IMR-90 (cell line): ENCODE measurements at regions not wholly inside any gene's neighbourhood (a gene's known extent, or its start where the extent isn't known, plus 50 kb on each side); places are given as distances from the start of the nearest gene placed in this dataset.

ENCODE experiments used
- ATAC-seq: fragments of 200-7000 bp; cut with Tn5 transposase; 2 replicates; pipeline ENCODE4 v1.9.1; 2020; ENCODE audit warnings: low read depth, mild to moderate bottlenecking, moderate library complexity
- BruUV-seq: library from RNA; stranded (reverse); fragments of 400-500 nt; replicated peaks from 2 replicates; lab custom pipeline; 2021; lab: Mats Ljungman, UMichigan
- CTCF ChIA-PET: fragments of 300-600 bp; formaldehyde crosslinking; extraction: SDS; loops from one replicate; lab custom pipeline; 2021; ENCODE audit warnings: antibody characterized with exemption; lab: Yijun Ruan, JAX
- POLR2A ChIA-PET: fragments of 300-600 bp; sonication (Branson Sonifier 250); formaldehyde crosslinking; loops from one replicate; lab custom pipeline; 2022; ENCODE audit warnings: antibody characterized with exemption; ENCODE audit not compliant: unreplicated experiment; lab: Charles Lee
- DNase-seq: peaks from one replicate; pipeline ENCODE4 v3.0.0; 2013
- H2AFZ ChIP-seq: replicated peaks from 2 replicates; pipeline ENCODE3; 2013; ENCODE audit warnings: low read length, mild to moderate bottlenecking; ENCODE audit not compliant: poor library complexity
- H2AK5ac ChIP-seq: 2 replicates; pipeline ENCODE4 v1.6.1; 2013; ENCODE audit warnings: low read depth, low read length, inconsistent platforms
- H2AK9ac ChIP-seq: replicated peaks from 2 replicates; pipeline ENCODE3; 2013; ENCODE audit warnings: mild to moderate bottlenecking, low read depth, low read length, moderate library complexity; ENCODE audit not compliant: poor library complexity
- H2BK120ac ChIP-seq: 2 replicates; pipeline ENCODE4 v1.6.1; 2013; ENCODE audit warnings: low read depth, low read length, inconsistent platforms
- H2BK15ac ChIP-seq: 3 replicates; pipeline ENCODE4 v1.6.1; 2013; ENCODE audit warnings: low read depth, low read length, inconsistent platforms
- H2BK20ac ChIP-seq: 2 replicates; pipeline ENCODE4 v1.6.1; 2013; ENCODE audit warnings: low read depth, mild to moderate bottlenecking, inconsistent platforms, low read length, moderate library complexity
- H2BK5ac ChIP-seq: 2 replicates; pipeline ENCODE4 v1.6.1; 2013; ENCODE audit warnings: mild to moderate bottlenecking, low read depth, low read length, inconsistent platforms; ENCODE audit not compliant: poor library complexity, severe bottlenecking
- H3K14ac ChIP-seq: replicated peaks from 2 replicates; pipeline ENCODE4 v1.6.1; 2013; ENCODE audit warnings: low read depth, low read length, inconsistent platforms
- H3K18ac ChIP-seq: 2 replicates; pipeline ENCODE4 v1.6.1; 2013; ENCODE audit warnings: low read depth, low read length, control low read depth
- H3K23ac ChIP-seq: 2 replicates; pipeline ENCODE4 v1.6.1; 2013; ENCODE audit warnings: low read depth, low read length, inconsistent platforms
- H3K27ac ChIP-seq: 2 replicates; pipeline ENCODE4 v1.5.1; 2013; ENCODE audit warnings: mild to moderate bottlenecking, control low read depth, low read length; ENCODE audit not compliant: insufficient read depth
- H3K27me3 ChIP-seq: 2 replicates; pipeline ENCODE4 v1.6.1; 2013; ENCODE audit warnings: low read length; ENCODE audit not compliant: control insufficient read depth, insufficient read depth
- H3K36me3 ChIP-seq: 2 replicates; pipeline ENCODE4 v1.6.1; 2013; ENCODE audit warnings: low read length, mixed read lengths; ENCODE audit not compliant: control insufficient read depth, insufficient read depth
- H3K4ac ChIP-seq: 2 replicates; pipeline ENCODE4 v1.6.1; 2013; ENCODE audit warnings: low read depth, low read length, inconsistent platforms
- H3K4me1 ChIP-seq: 2 replicates; pipeline ENCODE4 v1.6.1; 2013; ENCODE audit warnings: low read length, mixed read lengths; ENCODE audit not compliant: control insufficient read depth, insufficient read depth
- H3K4me2 ChIP-seq: 2 replicates; pipeline ENCODE4 v1.6.1; 2013; ENCODE audit warnings: low read depth, mild to moderate bottlenecking, control low read depth, low read length, moderate library complexity
- H3K4me3 ChIP-seq: 2 replicates; pipeline ENCODE4 v1.5.1; 2013; ENCODE audit warnings: low read depth, mild to moderate bottlenecking, control low read depth, low read length, moderate library complexity; ENCODE audit not compliant: insufficient read depth
- H3K56ac ChIP-seq: 2 replicates; pipeline ENCODE4 v1.6.1; 2013; ENCODE audit warnings: low read length, inconsistent platforms; ENCODE audit not compliant: insufficient read depth; ENCODE audit errors: extremely low read depth
- H3K79me1 ChIP-seq, 2 experiments: 2 replicates each; pipeline ENCODE4 v1.6.1; 2013; ENCODE audit warnings: low read length in 2 of 2, inconsistent platforms in 1 of 2, low read depth in 1 of 2
- H3K9ac ChIP-seq: 2 replicates; pipeline ENCODE4 v1.6.1; 2013; ENCODE audit warnings: low read depth, low read length, control low read depth
- H3K9me1 ChIP-seq: 2 replicates; pipeline ENCODE4 v1.6.1; 2013; ENCODE audit warnings: low read length, inconsistent platforms; ENCODE audit not compliant: insufficient read depth
- H3K9me3 ChIP-seq: 2 replicates; pipeline ENCODE4 v1.6.1; 2013; ENCODE audit warnings: low read length; ENCODE audit not compliant: control insufficient read depth, insufficient read depth
- H4K20me1 ChIP-seq: 2 replicates; pipeline ENCODE4 v1.6.1; 2013; ENCODE audit warnings: low read length, inconsistent platforms; ENCODE audit not compliant: insufficient read depth
- H4K5ac ChIP-seq: 2 replicates; pipeline ENCODE4 v1.6.1; 2013; ENCODE audit warnings: mild to moderate bottlenecking, low read depth, low read length, control low read depth
- H4K8ac ChIP-seq, 2 experiments: 2 replicates each; pipeline ENCODE4 v1.6.1; 2013; ENCODE audit warnings: low read depth in 2 of 2, low read length in 2 of 2, control low read depth in 1 of 2, inconsistent platforms in 1 of 2
- H4K91ac ChIP-seq: 2 replicates; pipeline ENCODE4 v1.6.1; 2013; ENCODE audit warnings: low read depth, low read length, inconsistent platforms; ENCODE audit not compliant: insufficient read depth
- BHLHE40 ChIP-seq: fragments of 150-350 bp; IDR thresholded peaks from 2 replicates; pipeline ENCODE4 v1.6.1; 2016; ENCODE audit warnings: mild to moderate bottlenecking, low read depth, low read length
- CEBPB ChIP-seq: IDR thresholded peaks from 2 replicates; pipeline ENCODE4 v1.6.1; 2012; ENCODE audit warnings: low read depth, low read length, improper control_type of control experiment
- CHD1 ChIP-seq: IDR thresholded peaks from 2 replicates; pipeline ENCODE4 v1.6.1; 2012; ENCODE audit warnings: low read depth, low read length, improper control_type of control experiment
- FOS ChIP-seq: fragments of 150-350 bp; IDR thresholded peaks from 2 replicates; pipeline ENCODE4 v1.6.1; 2016; ENCODE audit warnings: low read depth, low read length
- MAFK ChIP-seq: IDR thresholded peaks from 2 replicates; pipeline ENCODE4 v1.6.1; 2012; ENCODE audit warnings: low read depth, low read length, improper control_type of control experiment
- MXI1 ChIP-seq: IDR thresholded peaks from 2 replicates; pipeline ENCODE4 v1.6.1; 2012; ENCODE audit warnings: low read depth, mild to moderate bottlenecking, low read length, moderate library complexity, borderline replicate concordance
- NFE2L2 ChIP-seq: fragments of 150-350 bp; IDR thresholded peaks from 2 replicates; pipeline ENCODE4 v1.6.1; 2016; ENCODE audit warnings: low read depth, mild to moderate bottlenecking, low read length
- POLR2A ChIP-seq: IDR thresholded peaks from 2 replicates; pipeline ENCODE4 v1.6.1; 2012; ENCODE audit warnings: mild to moderate bottlenecking, low read depth, low read length
- RAD21 ChIP-seq: IDR thresholded peaks from 2 replicates; pipeline ENCODE4 v1.6.1; 2012; ENCODE audit warnings: low read length, improper control_type of control experiment
- RFX5 ChIP-seq: IDR thresholded peaks from 2 replicates; pipeline ENCODE4 v1.8.0; 2012; ENCODE audit warnings: low read depth, mild to moderate bottlenecking, low read length, moderate library complexity
- WGBS, 2 experiments: methylation state at CpG; one replicate each; pipeline versions ENCODE4 v1.1.5 to v1.1.7; 2013; ENCODE audit warnings: missing lambda C conversion rate in 2 of 2; ENCODE audit not compliant: insufficient read length in 1 of 2; ENCODE audit errors: extremely low coverage in 2 of 2; 5-methylcytosine and 5-hydroxymethylcytosine counted together
- dilution Hi-C: fragments of 300-500 bp; cut with HindIII; formaldehyde crosslinking; loops from one replicate; pipeline ENCODE4 v1.14.3; 2018; ENCODE audit warnings: low sequenced_read_pairs; ENCODE audit not compliant: unreplicated experiment
- in situ Hi-C: fragments of 300-500 bp; cut with MboI; formaldehyde crosslinking; loops from 3 replicates; pipeline ENCODE4 v1.14.3; 2019; ENCODE audit warnings: low sequenced_read_pairs, inconsistent platforms, mixed read lengths
- intact Hi-C: fragments of 100-400 bp; cut with micrococcal nuclease; formaldehyde crosslinking; loops from 2 replicates; pipeline ENCODE4 v1.10.0; 2022
- TF ChIP-seq, protein P1 (sequence below): fragments of 150-350 bp; IDR thresholded peaks from 2 replicates; pipeline ENCODE4 v1.6.1; 2016; ENCODE audit warnings: low read depth, mild to moderate bottlenecking, low read length, moderate library complexity, borderline replicate concordance
- TF ChIP-seq, protein P2 (sequence below): conservative IDR thresholded peaks from 2 replicates; pipeline ENCODE4 v1.5.1; 2012; ENCODE audit warnings: mild to moderate bottlenecking, low read depth, low read length, improper control_type of control experiment
- TF ChIP-seq, protein P3 (sequence below): fragments of 150-350 bp; IDR thresholded peaks from 2 replicates; pipeline ENCODE4 v1.6.1; 2017; ENCODE audit warnings: mild to moderate bottlenecking, antibody characterized with exemption, low read length, low read depth

DNA sequence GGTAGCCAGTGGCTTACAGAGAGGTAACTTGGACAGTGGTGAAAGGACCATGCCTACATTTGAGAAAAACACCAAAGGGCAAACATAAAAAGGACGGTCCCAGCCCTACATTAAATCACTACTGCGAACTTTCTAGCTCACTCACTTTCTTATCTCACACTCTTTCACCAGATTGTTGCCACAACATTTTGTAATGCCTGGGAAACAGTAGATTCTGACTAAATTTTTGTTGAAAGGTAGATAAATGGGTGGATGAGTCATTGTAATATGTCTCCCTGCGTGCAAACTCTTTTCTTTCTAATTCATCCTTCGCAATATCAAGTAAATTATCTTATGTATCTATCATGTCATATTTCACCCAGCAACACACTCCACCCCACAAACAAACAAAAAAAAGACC, 192.2 kb downstream of the IRS1 start:
- Histone ChIP-seq H3K18ac (peak overlapping the region; percentile 11), H3K4ac (peak overlapping the region; percentile 41; the same call in 1 of the 2 replicates), H2AK9ac (no peak overlapping the region), H3K56ac (no peak overlapping the region), H3K4me1 (peaks cover 9% of the 10 kb centered on the region), H2BK15ac (peak overlapping the region; percentile 54; the same call in 2 of the 3 replicates), H3K79me1 (no peaks in the 10 kb centered on the region), H2AFZ (no peak overlapping the region), H2BK5ac (peak overlapping the region; percentile 20), H3K23ac (no peak overlapping the region), H4K20me1 (no peaks in the 10 kb centered on the region), H4K91ac (peak overlapping the region; percentile 31), H4K5ac (peak overlapping the region; percentile 44), H3K14ac (0 out of 2 replicates have a peak overlapping the region, but pooled peaks have one; percentile 32), H2BK20ac (peak overlapping the region; percentile 35; the same call in 1 of the 2 replicates), H3K27ac (no peak overlapping the region), H3K9me1 (peaks cover 3% of the 10 kb centered on the region), H3K4me2 (no peak overlapping the region), H3K4me3 (no peak overlapping the region), H3K9me3 (no peaks in the 10 kb centered on the region), H2AK5ac (peak overlapping the region; percentile 56), H3K9ac (no peak overlapping the region), H4K8ac (no peak overlapping the region; a peak in 1 of 4 replicates), H2BK120ac (peak overlapping the region; percentile 45; the same call in 1 of the 2 replicates), H3K36me3 (no peaks in the 10 kb centered on the region), H3K27me3 (no peaks in the 10 kb centered on the region)
- ATAC-seq = no peak
- TF ChIP-seq CEBPB = peak; percentile 57
- TF ChIP-seq RFX5 = no peak
- no peak for TF ChIP-seq MAFK
- TF ChIP-seq, protein P1, sequence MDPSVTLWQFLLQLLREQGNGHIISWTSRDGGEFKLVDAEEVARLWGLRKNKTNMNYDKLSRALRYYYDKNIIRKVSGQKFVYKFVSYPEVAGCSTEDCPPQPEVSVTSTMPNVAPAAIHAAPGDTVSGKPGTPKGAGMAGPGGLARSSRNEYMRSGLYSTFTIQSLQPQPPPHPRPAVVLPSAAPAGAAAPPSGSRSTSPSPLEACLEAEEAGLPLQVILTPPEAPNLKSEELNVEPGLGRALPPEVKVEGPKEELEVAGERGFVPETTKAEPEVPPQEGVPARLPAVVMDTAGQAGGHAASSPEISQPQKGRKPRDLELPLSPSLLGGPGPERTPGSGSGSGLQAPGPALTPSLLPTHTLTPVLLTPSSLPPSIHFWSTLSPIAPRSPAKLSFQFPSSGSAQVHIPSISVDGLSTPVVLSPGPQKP = no peak
- TF ChIP-seq, protein P2, sequence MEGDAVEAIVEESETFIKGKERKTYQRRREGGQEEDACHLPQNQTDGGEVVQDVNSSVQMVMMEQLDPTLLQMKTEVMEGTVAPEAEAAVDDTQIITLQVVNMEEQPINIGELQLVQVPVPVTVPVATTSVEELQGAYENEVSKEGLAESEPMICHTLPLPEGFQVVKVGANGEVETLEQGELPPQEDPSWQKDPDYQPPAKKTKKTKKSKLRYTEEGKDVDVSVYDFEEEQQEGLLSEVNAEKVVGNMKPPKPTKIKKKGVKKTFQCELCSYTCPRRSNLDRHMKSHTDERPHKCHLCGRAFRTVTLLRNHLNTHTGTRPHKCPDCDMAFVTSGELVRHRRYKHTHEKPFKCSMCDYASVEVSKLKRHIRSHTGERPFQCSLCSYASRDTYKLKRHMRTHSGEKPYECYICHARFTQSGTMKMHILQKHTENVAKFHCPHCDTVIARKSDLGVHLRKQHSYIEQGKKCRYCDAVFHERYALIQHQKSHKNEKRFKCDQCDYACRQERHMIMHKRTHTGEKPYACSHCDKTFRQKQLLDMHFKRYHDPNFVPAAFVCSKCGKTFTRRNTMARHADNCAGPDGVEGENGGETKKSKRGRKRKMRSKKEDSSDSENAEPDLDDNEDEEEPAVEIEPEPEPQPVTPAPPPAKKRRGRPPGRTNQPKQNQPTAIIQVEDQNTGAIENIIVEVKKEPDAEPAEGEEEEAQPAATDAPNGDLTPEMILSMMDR = no peak
- TF ChIP-seq, protein P3, sequence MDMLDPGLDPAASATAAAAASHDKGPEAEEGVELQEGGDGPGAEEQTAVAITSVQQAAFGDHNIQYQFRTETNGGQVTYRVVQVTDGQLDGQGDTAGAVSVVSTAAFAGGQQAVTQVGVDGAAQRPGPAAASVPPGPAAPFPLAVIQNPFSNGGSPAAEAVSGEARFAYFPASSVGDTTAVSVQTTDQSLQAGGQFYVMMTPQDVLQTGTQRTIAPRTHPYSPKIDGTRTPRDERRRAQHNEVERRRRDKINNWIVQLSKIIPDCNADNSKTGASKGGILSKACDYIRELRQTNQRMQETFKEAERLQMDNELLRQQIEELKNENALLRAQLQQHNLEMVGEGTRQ = no peak
- no peak for TF ChIP-seq CHD1
- peak; percentile 72 for TF ChIP-seq FOS
- no peak for TF ChIP-seq RAD21
- TF ChIP-seq MXI1 = no peak
- no peak for TF ChIP-seq NFE2L2
- TF ChIP-seq POLR2A = no peak
- TF ChIP-seq BHLHE40 = no peak
- WGBS, 2 experiments = no CpG with 5 or more reads among the region's 4 CpGs
- intact Hi-C loops (no loop called here), in situ Hi-C loops (no loop called here), dilution Hi-C loops (no loop called here)
- ChIA-PET POLR2A (no interaction called here), CTCF (no interaction called here)
- DNase-seq = peak; percentile 76
- BruUV-seq = no TSS peak
